Ovary (tissue), 3 donors: ENCODE measurements at regions not wholly inside any gene's neighbourhood (a gene's known extent, or its start where the extent isn't known, plus 50 kb on each side); places are given as distances from the start of the nearest gene placed in this dataset.

ENCODE experiments used
- POLR2A ChIP-seq: fragments of 450-650 bp; IDR thresholded peaks from one replicate; pipeline ENCODE4 v1.6.1; 2017; ENCODE audit warnings: antibody characterized with exemption, mild to moderate bottlenecking, moderate library complexity
- TF ChIP-seq, protein P1 (sequence below), 3 donors: fragments of 450-650 bp in 2 of 3; fragments of 200-600 bp in 1 of 3; IDR thresholded peaks; one replicate each; pipeline versions ENCODE4 v1.5.1 to v1.8.0; 2016 to 2022; ENCODE audit warnings: antibody characterized with exemption in 3 of 3, mild to moderate bottlenecking in 1 of 3
- donor health status: DM: no; HTN: no; CAD: no.

- TF ChIP-seq, protein P1, sequence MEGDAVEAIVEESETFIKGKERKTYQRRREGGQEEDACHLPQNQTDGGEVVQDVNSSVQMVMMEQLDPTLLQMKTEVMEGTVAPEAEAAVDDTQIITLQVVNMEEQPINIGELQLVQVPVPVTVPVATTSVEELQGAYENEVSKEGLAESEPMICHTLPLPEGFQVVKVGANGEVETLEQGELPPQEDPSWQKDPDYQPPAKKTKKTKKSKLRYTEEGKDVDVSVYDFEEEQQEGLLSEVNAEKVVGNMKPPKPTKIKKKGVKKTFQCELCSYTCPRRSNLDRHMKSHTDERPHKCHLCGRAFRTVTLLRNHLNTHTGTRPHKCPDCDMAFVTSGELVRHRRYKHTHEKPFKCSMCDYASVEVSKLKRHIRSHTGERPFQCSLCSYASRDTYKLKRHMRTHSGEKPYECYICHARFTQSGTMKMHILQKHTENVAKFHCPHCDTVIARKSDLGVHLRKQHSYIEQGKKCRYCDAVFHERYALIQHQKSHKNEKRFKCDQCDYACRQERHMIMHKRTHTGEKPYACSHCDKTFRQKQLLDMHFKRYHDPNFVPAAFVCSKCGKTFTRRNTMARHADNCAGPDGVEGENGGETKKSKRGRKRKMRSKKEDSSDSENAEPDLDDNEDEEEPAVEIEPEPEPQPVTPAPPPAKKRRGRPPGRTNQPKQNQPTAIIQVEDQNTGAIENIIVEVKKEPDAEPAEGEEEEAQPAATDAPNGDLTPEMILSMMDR (IDR thresholded peaks at IDR 0.05), result no peak
- TF ChIP-seq POLR2A, result no peak
These were observed 481.0 kb downstream of the RASEF start for GRCh38 chr9:82581935-82582334.
